Sigmoid colon (tissue), 4 donors: ENCODE measurements at regions not wholly inside any gene's neighbourhood (a gene's known extent, or its start where the extent isn't known, plus 50 kb on each side); places are given as distances from the start of the nearest gene placed in this dataset.

Experiments
- EP300 ChIP-seq, 4 donors: sonication (generic); formaldehyde crosslinking; IDR thresholded peaks; one replicate each; pipeline ENCODE4 v1.6.1; 2017; ENCODE audit warnings: antibody characterized with exemption in 4 of 4
- POLR2AphosphoS5 ChIP-seq, 4 donors: sonication (generic); formaldehyde crosslinking; IDR thresholded peaks; one replicate each; pipeline ENCODE4 v1.6.1; 2017; ENCODE audit warnings: antibody characterized with exemption in 4 of 4
- TF ChIP-seq, protein P1 (sequence below), 4 experiments: fragments of 450-650 bp in 3 of 4; fragments of 200-600 bp in 1 of 4; IDR thresholded peaks; one replicate each; pipeline ENCODE4 v1.5.1; 2016 to 2019; ENCODE audit warnings: antibody characterized with exemption in 4 of 4, mild to moderate bottlenecking in 3 of 4, moderate library complexity in 2 of 4

DNA sequence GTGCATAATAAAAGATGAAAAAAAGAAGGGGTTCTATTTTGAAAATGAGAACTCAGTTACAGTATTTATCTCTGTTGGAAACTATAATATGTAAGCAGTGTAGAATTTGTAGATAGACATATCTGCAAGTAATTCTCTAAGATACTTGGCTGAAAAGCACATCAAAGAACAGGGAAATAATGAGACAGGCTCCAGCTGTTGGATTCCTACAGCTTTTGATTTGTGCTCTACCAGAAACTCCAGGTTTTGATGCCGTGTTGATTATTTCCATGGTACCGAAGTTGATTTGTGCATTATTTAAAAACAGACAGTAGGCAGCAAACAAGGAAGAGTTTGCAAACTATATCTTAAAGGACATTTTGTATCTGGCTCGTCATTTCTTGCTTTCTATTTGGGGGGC is 2098.7 kb upstream of the WWC1 start:
- TF ChIP-seq, protein P1, sequence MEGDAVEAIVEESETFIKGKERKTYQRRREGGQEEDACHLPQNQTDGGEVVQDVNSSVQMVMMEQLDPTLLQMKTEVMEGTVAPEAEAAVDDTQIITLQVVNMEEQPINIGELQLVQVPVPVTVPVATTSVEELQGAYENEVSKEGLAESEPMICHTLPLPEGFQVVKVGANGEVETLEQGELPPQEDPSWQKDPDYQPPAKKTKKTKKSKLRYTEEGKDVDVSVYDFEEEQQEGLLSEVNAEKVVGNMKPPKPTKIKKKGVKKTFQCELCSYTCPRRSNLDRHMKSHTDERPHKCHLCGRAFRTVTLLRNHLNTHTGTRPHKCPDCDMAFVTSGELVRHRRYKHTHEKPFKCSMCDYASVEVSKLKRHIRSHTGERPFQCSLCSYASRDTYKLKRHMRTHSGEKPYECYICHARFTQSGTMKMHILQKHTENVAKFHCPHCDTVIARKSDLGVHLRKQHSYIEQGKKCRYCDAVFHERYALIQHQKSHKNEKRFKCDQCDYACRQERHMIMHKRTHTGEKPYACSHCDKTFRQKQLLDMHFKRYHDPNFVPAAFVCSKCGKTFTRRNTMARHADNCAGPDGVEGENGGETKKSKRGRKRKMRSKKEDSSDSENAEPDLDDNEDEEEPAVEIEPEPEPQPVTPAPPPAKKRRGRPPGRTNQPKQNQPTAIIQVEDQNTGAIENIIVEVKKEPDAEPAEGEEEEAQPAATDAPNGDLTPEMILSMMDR (IDR thresholded peaks at IDR 0.05) = no peak
- no peak for TF ChIP-seq POLR2AphosphoS5 (IDR thresholded peaks at IDR 0.05)
- TF ChIP-seq EP300 (IDR thresholded peaks at IDR 0.05) = no peak
